ENCODE measurements at regions not wholly inside any gene's neighbourhood (a gene's known extent, or its start where the extent isn't known, plus 50 kb on each side); places are given as distances from the start of the nearest gene placed in this dataset.

GRCh38 chr7:41758321-41758720 is 55.4 kb upstream of the INHBA start:
- Histone ChIP-seq H3K4me1 (ENCODE audit: control insufficient read depth in 2 of 2, insufficient read depth in 2 of 2, low read length in 2 of 2) (no peaks in the 10 kb centered on the region), H3K9ac (ENCODE audit: low read depth in 1 of 2, low read length in 2 of 2) (no peak overlapping the region), H3K36me3 (ENCODE audit: control insufficient read depth in 2 of 2, insufficient read depth in 2 of 2, low read length in 2 of 2) (no peaks in the 10 kb centered on the region), H3K9me3 (ENCODE audit: control insufficient read depth in 2 of 2, low read length in 2 of 2) (peaks cover 0 to 4% of the 10 kb centered on the region in 2 donors), H3K27ac (ENCODE audit: low read depth in 2 of 2, low read length in 2 of 2) (no peak overlapping the region), H3K27me3 (ENCODE audit: control insufficient read depth in 2 of 2, insufficient read depth in 2 of 2, low read length in 2 of 2) (no peaks in the 10 kb centered on the region), H3K4me3 (ENCODE audit: low read length in 2 of 2) (no peak overlapping the region)

GRCh38 chr7:41756650-41757182 is 53.8 kb upstream of the INHBA start:
- Histone ChIP-seq H3K27ac (ENCODE audit: low read depth in 2 of 2, low read length in 2 of 2) (no peak overlapping the region), H3K4me1 (ENCODE audit: control insufficient read depth in 2 of 2, insufficient read depth in 2 of 2, low read length in 2 of 2) (no peaks in the 10 kb centered on the region), H3K27me3 (ENCODE audit: control insufficient read depth in 2 of 2, insufficient read depth in 2 of 2, low read length in 2 of 2) (no peaks in the 10 kb centered on the region), H3K36me3 (ENCODE audit: control insufficient read depth in 2 of 2, insufficient read depth in 2 of 2, low read length in 2 of 2) (no peaks in the 10 kb centered on the region), H3K9me3 (ENCODE audit: control insufficient read depth in 2 of 2, low read length in 2 of 2) (peaks cover 0 to 4% of the 10 kb centered on the region in 2 donors), H3K4me3 (ENCODE audit: low read length in 2 of 2) (no peak overlapping the region), H3K9ac (ENCODE audit: low read depth in 1 of 2, low read length in 2 of 2) (no peak overlapping the region)

GRCh38 chr7:41755096-41755495 is 52.2 kb upstream of the INHBA start:
- Histone ChIP-seq H3K27me3 (ENCODE audit: control insufficient read depth in 2 of 2, insufficient read depth in 2 of 2, low read length in 2 of 2) (no peaks in the 10 kb centered on the region), H3K9ac (ENCODE audit: low read depth in 1 of 2, low read length in 2 of 2) (no peak overlapping the region)

DNA sequence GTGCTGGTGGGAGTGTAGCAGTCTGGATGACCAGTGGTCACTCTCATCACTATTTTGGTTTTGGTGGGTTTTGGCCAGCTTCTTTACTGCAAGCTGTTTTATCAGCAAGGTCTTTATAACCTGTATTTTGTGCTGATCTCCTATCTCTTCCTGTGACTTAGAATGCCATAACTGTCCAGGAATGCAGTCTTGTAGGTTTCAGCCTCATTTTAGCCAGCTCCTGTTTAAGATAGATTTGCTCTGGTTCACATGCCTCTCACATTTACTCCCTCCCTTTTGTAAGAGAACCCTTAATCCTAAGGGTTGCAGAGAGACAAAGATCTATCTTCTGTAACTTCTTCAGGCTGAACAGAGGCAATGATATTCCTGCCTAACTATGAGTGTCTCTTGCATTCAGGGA is 51.2 kb upstream of the INHBA start:
- Histone ChIP-seq H3K4me1 (ENCODE audit: control insufficient read depth in 2 of 2, insufficient read depth in 2 of 2, low read length in 2 of 2) (no peaks in the 10 kb centered on the region), H3K4me3 (ENCODE audit: low read length in 2 of 2) (no peak overlapping the region), H3K9me3 (ENCODE audit: control insufficient read depth in 2 of 2, low read length in 2 of 2) (peaks cover 0 to 4% of the 10 kb centered on the region in 2 donors), H3K27ac (ENCODE audit: low read depth in 2 of 2, low read length in 2 of 2) (no peak overlapping the region), H3K9ac (ENCODE audit: low read depth in 1 of 2, low read length in 2 of 2) (no peak overlapping the region), H3K36me3 (ENCODE audit: control insufficient read depth in 2 of 2, insufficient read depth in 2 of 2, low read length in 2 of 2) (no peaks in the 10 kb centered on the region), H3K27me3 (ENCODE audit: control insufficient read depth in 2 of 2, insufficient read depth in 2 of 2, low read length in 2 of 2) (no peaks in the 10 kb centered on the region)

More at GRCh38 chr7:41755096-41755495, 52.2 kb upstream of the INHBA start:
- Histone ChIP-seq H3K4me1 (ENCODE audit: control insufficient read depth in 2 of 2, insufficient read depth in 2 of 2, low read length in 2 of 2) (no peaks in the 10 kb centered on the region), H3K27ac (ENCODE audit: low read depth in 2 of 2, low read length in 2 of 2) (no peak overlapping the region), H3K4me3 (ENCODE audit: low read length in 2 of 2) (no peak overlapping the region), H3K9me3 (ENCODE audit: control insufficient read depth in 2 of 2, low read length in 2 of 2) (peaks cover 0 to 4% of the 10 kb centered on the region in 2 donors), H3K36me3 (ENCODE audit: control insufficient read depth in 2 of 2, insufficient read depth in 2 of 2, low read length in 2 of 2) (no peaks in the 10 kb centered on the region)
